SK-N-SH treated with all-trans-retinoic acid at 6 μM for 48 hours (cell line): ENCODE measurements at regions not wholly inside any gene's neighbourhood (a gene's known extent, or its start where the extent isn't known, plus 50 kb on each side); places are given as distances from the start of the nearest gene placed in this dataset.
"Not testable (repeated sequence)": the region's sequence is repeated elsewhere in the genome, so short reads cannot be mapped to it uniquely, and the experiment has no call there.

Experiments used
- ATAC-seq: fragments of 200-7000 bp; cut with Tn5 transposase; 3 replicates; pipeline ENCODE4 v1.9.1; 2020; ENCODE audit warnings: mild to moderate bottlenecking, moderate library complexity
- ARNTL ChIP-seq: fragments of 450-650 bp; formaldehyde crosslinking; IDR thresholded peaks from 2 replicates; pipeline ENCODE4 v1.5.0; 2020; ENCODE audit warnings: low read depth, mild to moderate bottlenecking, moderate library complexity, borderline replicate concordance
- CREB5 ChIP-seq: fragments of 250-450 bp; sonication (Bioruptor Pico); IDR thresholded peaks from 2 replicates; pipeline ENCODE4 v1.5.1; 2020; ENCODE audit warnings: low read depth, mild to moderate bottlenecking, moderate library complexity
- CSDC2 ChIP-seq: fragments of 250-450 bp; sonication (Bioruptor Pico); IDR thresholded peaks from 2 replicates; pipeline ENCODE4 v1.5.0; 2020; ENCODE audit warnings: mild to moderate bottlenecking, moderate library complexity
- CSRNP3 ChIP-seq: fragments of 250-450 bp; sonication (Bioruptor Pico); IDR thresholded peaks from 2 replicates; pipeline ENCODE4 v1.5.1; 2021; ENCODE audit warnings: mild to moderate bottlenecking, moderate library complexity
- GLIS3 ChIP-seq: fragments of 250-450 bp; sonication (Bioruptor Pico); IDR thresholded peaks from 2 replicates; pipeline ENCODE4 v1.5.0; 2020; ENCODE audit warnings: mild to moderate bottlenecking, moderate library complexity
- ISL1 ChIP-seq: fragments of 250-450 bp; sonication (Bioruptor Pico); IDR thresholded peaks from 2 replicates; pipeline ENCODE4 v2.1.2; 2022; ENCODE audit warnings: mild to moderate bottlenecking, moderate library complexity
- OSR1 ChIP-seq: fragments of 250-450 bp; sonication (Bioruptor Pico); IDR thresholded peaks from 2 replicates; pipeline ENCODE4 v1.8.0; 2022; ENCODE audit warnings: moderate library complexity, mild to moderate bottlenecking, inconsistent platforms
- PPARA ChIP-seq: fragments of 250-450 bp; sonication (Bioruptor Pico); IDR thresholded peaks from 2 replicates; pipeline ENCODE4 v1.5.0; 2020; ENCODE audit warnings: mild to moderate bottlenecking, borderline replicate concordance
- RARB ChIP-seq: fragments of 250-450 bp; sonication (Bioruptor Pico); IDR thresholded peaks from 2 replicates; pipeline ENCODE4 v1.8.0; 2021; ENCODE audit warnings: mild to moderate bottlenecking, moderate library complexity
- SNAI2 ChIP-seq: fragments of 250-450 bp; sonication (Bioruptor Pico); IDR thresholded peaks from 2 replicates; pipeline ENCODE4 v1.5.0; 2020; ENCODE audit warnings: mild to moderate bottlenecking, moderate library complexity
- TCF4 ChIP-seq: fragments of 250-450 bp; sonication (Bioruptor Pico); IDR thresholded peaks from 2 replicates; pipeline ENCODE4 v1.8.0; 2021; ENCODE audit warnings: mild to moderate bottlenecking, moderate library complexity, borderline replicate concordance
- TOX ChIP-seq: fragments of 250-450 bp; sonication (Bioruptor Pico); IDR thresholded peaks from 2 replicates; pipeline ENCODE4 v1.8.0; 2021; ENCODE audit warnings: mild to moderate bottlenecking, moderate library complexity, borderline replicate concordance
- TSHZ2 ChIP-seq: fragments of 250-450 bp; sonication (Bioruptor Pico); IDR thresholded peaks from 2 replicates; pipeline ENCODE4 v1.5.0; 2020; ENCODE audit warnings: mild to moderate bottlenecking, moderate library complexity
- ZC3H10 ChIP-seq: fragments of 250-450 bp; sonication (Bioruptor Pico); IDR thresholded peaks from 2 replicates; pipeline ENCODE4 v1.5.1; 2021; ENCODE audit warnings: mild to moderate bottlenecking, moderate library complexity
- ZFP30 ChIP-seq: fragments of 450-650 bp; formaldehyde crosslinking; IDR thresholded peaks from 2 replicates; pipeline ENCODE4 v1.5.0; 2022; ENCODE audit warnings: mild to moderate bottlenecking, moderate library complexity
- ZNF565 ChIP-seq: fragments of 450-650 bp; formaldehyde crosslinking; conservative IDR thresholded peaks from 2 replicates; pipeline ENCODE4 v1.5.0; 2020; ENCODE audit warnings: low read depth, mild to moderate bottlenecking, moderate library complexity
- ZNF70 ChIP-seq: fragments of 450-650 bp; formaldehyde crosslinking; IDR thresholded peaks from 2 replicates; pipeline ENCODE4 v1.5.0; 2020; ENCODE audit warnings: mild to moderate bottlenecking, moderate library complexity
- ZNF8 ChIP-seq: fragments of 450-650 bp; formaldehyde crosslinking; IDR thresholded peaks from 2 replicates; pipeline ENCODE4 v1.5.0; 2020; ENCODE audit warnings: mild to moderate bottlenecking, moderate library complexity

- TF ChIP-seq TOX (no peak), ZNF565 (CRISPR knock-in tag) (no peak), TCF4 (CRISPR knock-in tag) (no peak), ISL1 (CRISPR knock-in tag) (no peak), ZFP30 (CRISPR knock-in tag) (no peak), ZC3H10 (CRISPR knock-in tag) (no peak), TSHZ2 (no peak), ZNF8 (CRISPR knock-in tag) (no peak), ARNTL (CRISPR knock-in tag) (no peak)
- no peak for ATAC-seq
Measured at GRCh38 chr12:105897311-105897725, 241.4 kb downstream of the NUAK1 start.

GRCh38 chr12:105898271-105898670, 240.5 kb downstream of the NUAK1 start:
- not testable (repeated sequence) for ATAC-seq

- ATAC-seq: no peak
- no peak for TF ChIP-seq ZFP30 (CRISPR knock-in tag)
Measured at GRCh38 chr12:105899589-105899988, 239.2 kb downstream of the NUAK1 start.

GRCh38 chr12:105906561-105906960, 232.2 kb downstream of the NUAK1 start:
- peak; percentile 83 for ATAC-seq

GRCh38 chr12:105907982-105908381, 230.8 kb downstream of the NUAK1 start:
- peak; percentile 68 for ATAC-seq

More at GRCh38 chr12:105906561-105906960, 232.2 kb downstream of the NUAK1 start:
- TF ChIP-seq CSRNP3 (CRISPR knock-in tag) (no peak), ISL1 (CRISPR knock-in tag) (peak; percentile 88)
- TF ChIP-seq, all 23 proteins: peak for 1

GRCh38 chr12:105910030-105910429, 228.7 kb downstream of the NUAK1 start:
- no peak for ATAC-seq
- no peak for TF ChIP-seq ZFP30 (CRISPR knock-in tag)
- no peak for TF ChIP-seq CSDC2 (CRISPR knock-in tag)
- no peak for TF ChIP-seq OSR1 (CRISPR knock-in tag)
- TF ChIP-seq GLIS3: no peak
- no peak for TF ChIP-seq RARB
- no peak for TF ChIP-seq TSHZ2
- TF ChIP-seq ZNF70: no peak
- no peak for TF ChIP-seq ZC3H10 (CRISPR knock-in tag)
- TF ChIP-seq PPARA: no peak
- TF ChIP-seq CREB5 (CRISPR knock-in tag): no peak
- TF ChIP-seq TOX: no peak

More at GRCh38 chr12:105907982-105908381, 230.8 kb downstream of the NUAK1 start:
- TF ChIP-seq SNAI2 (CRISPR knock-in tag) (peak; percentile 60; the same call in 1 of the 2 replicates), ISL1 (CRISPR knock-in tag) (peak; percentile 88), TCF4 (CRISPR knock-in tag) (peak; percentile 65; the same call in 1 of the 2 replicates), TSHZ2 (no peak)
